Subcutaneous abdominal adipose tissue (tissue), 5 donors: ENCODE measurements at regions not wholly inside any gene's neighbourhood (a gene's known extent, or its start where the extent isn't known, plus 50 kb on each side); places are given as distances from the start of the nearest gene placed in this dataset.

Experiments used
- H3K27ac ChIP-seq: one replicate; pipeline ENCODE4 v1.7.0; 2013; ENCODE audit warnings: low read depth, mild to moderate bottlenecking, inconsistent platforms, low read length, moderate library complexity
- H3K27me3 ChIP-seq, 5 donors: one replicate each; pipeline ENCODE4 v1.7.0; 2013; ENCODE audit warnings: low read length in 5 of 5, inconsistent platforms in 1 of 5; ENCODE audit not compliant: control insufficient read depth in 5 of 5, insufficient read depth in 4 of 5
- H3K36me3 ChIP-seq, 5 donors: one replicate each; pipeline ENCODE4 v1.7.0; 2013; ENCODE audit warnings: low read length in 5 of 5; ENCODE audit not compliant: control insufficient read depth in 5 of 5, insufficient read depth in 5 of 5
- H3K4me1 ChIP-seq, 5 donors: one replicate each; pipeline ENCODE4 v1.7.0; 2013; ENCODE audit warnings: low read length in 5 of 5, mild to moderate bottlenecking in 3 of 5, moderate library complexity in 1 of 5; ENCODE audit not compliant: control insufficient read depth in 5 of 5, insufficient read depth in 5 of 5
- H3K4me3 ChIP-seq, 5 donors: one replicate each; pipeline ENCODE4 v1.7.0; 2013; ENCODE audit warnings: low read length in 5 of 5, low read depth in 1 of 5
- H3K9ac ChIP-seq, 5 donors: one replicate each; pipeline ENCODE4 v1.7.0; 2013; ENCODE audit warnings: low read length in 5 of 5, mild to moderate bottlenecking in 4 of 5, moderate library complexity in 3 of 5
- H3K9me3 ChIP-seq, 5 donors: one replicate each; pipeline ENCODE4 v1.7.0; 2013; ENCODE audit warnings: low read length in 5 of 5; ENCODE audit not compliant: control insufficient read depth in 5 of 5
- donor health status: healthy.
- donor health status: healthy.
- donor health status: healthy.
- donor health status: healthy.
- donor health status: healthy.

DNA sequence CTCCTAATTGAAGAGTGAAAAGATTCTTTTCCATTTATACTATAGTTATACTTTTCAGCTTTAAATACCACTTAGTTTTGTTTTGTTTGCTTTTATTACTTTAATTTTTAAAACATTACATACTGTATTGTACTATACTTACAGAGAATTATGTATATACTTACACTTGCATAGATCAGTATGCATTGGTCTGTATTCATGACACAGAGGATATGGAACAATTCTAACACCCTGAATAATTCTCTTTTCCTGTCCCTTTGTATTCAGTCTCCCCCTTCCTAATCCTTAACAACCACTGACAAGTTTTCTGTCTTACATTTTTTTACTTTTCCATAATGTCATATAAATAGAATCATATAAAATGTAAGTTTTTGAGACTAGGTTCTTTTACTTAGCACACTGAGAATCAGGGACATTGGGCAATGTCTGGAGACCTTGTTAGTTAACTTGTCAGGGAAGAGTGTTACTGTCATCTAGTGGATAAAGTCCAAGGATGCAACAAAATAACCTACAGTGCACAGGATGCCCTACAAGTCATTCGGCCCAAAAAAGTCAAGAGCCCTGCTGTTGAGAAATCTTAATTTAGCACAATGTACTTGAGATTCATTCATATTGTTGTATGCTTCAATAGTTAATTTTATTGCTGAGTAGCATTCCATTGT is 95.7 kb upstream of the MCTP2 start:
- Histone ChIP-seq H3K4me1 (no peaks in the 10 kb centered on the region), H3K36me3 (no peaks in the 10 kb centered on the region), H3K9ac (no peak overlapping the region), H3K27ac (no peak overlapping the region), H3K9me3 (peaks cover 0 to 6% (median 0%) of the 10 kb centered on the region in 5 donors), H3K27me3 (peaks cover 0 to 6% (median 0%) of the 10 kb centered on the region in 5 donors), H3K4me3 (no peak overlapping the region)

DNA sequence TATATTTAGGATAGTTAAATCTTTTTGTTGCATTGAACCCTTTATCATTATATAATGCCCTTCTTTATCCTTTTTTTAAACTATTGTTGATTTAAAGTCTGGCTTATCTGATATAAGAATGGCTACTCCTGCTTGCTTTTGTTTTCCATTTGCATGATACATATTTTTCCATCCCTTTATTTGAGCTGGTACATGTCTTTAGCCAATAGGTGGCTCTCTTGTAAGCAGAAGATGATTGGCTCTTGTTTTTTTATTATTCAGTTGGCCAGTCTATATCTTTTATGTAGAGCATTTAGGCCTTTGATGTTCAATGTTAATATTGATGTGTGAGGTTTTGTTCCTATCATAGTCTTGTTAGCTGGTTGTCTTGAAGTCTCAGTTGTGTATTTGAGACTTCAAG is 99.5 kb upstream of the MCTP2 start:
- peaks cover 0 to 6% (median 0%) of the 10 kb centered on the region in 5 donors for H3K9me3 ChIP-seq

GRCh38 chr15:94130504-94130903 is 100.9 kb upstream of the MCTP2 start:
- no peak overlapping the region for H3K9ac ChIP-seq
- H3K4me1 ChIP-seq = no peaks in the 10 kb centered on the region
- H3K9me3 ChIP-seq = peaks cover 0 to 6% (median 0%) of the 10 kb centered on the region in 5 donors
- no peak overlapping the region for H3K4me3 ChIP-seq
- no peaks in the 10 kb centered on the region for H3K36me3 ChIP-seq
- H3K27me3 ChIP-seq = peaks cover 0 to 6% (median 0%) of the 10 kb centered on the region in 5 donors
- H3K27ac ChIP-seq = no peak overlapping the region

More for the DNA sequence above, 99.5 kb upstream of the MCTP2 start:
- Histone ChIP-seq H3K4me3 (no peak overlapping the region), H3K27me3 (peaks cover 0 to 6% (median 0%) of the 10 kb centered on the region in 5 donors), H3K36me3 (no peaks in the 10 kb centered on the region), H3K4me1 (no peaks in the 10 kb centered on the region), H3K27ac (no peak overlapping the region), H3K9ac (no peak overlapping the region)

GRCh38 chr15:94127006-94127405 is 104.4 kb upstream of the MCTP2 start:
- Histone ChIP-seq H3K27me3 (no peaks in the 10 kb centered on the region), H3K27ac (no peak overlapping the region), H3K4me3 (no peak overlapping the region), H3K4me1 (peaks cover 0 to 4% (median 0%) of the 10 kb centered on the region in 5 donors), H3K36me3 (no peaks in the 10 kb centered on the region), H3K9ac (no peak overlapping the region), H3K9me3 (peaks cover 0 to under 1% (median 0%) of the 10 kb centered on the region in 5 donors)

DNA sequence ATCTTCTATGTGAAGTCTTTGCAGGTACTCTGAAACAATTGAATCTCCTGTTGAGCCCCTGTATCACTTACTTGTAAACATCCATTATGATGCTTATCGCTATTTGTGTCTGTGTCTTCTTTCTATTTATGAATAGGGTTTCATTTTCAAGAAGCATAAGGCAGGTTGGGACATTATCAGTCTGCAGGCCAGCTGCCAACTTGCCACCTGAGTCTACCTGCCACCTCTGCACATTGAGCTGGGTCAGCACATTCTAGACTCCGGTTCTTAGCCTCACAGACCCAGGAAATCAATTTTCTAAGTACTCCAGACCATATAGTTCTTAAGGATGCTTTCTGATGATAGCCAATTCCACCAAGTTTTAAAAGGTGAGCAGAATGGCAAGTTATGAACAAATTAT is 105.7 kb upstream of the MCTP2 start:
- no peaks in the 10 kb centered on the region for H3K27me3 ChIP-seq
- no peak overlapping the region for H3K27ac ChIP-seq
- H3K4me1 ChIP-seq = peaks cover 0 to 4% (median 0%) of the 10 kb centered on the region in 5 donors
- no peak overlapping the region for H3K9ac ChIP-seq
- H3K36me3 ChIP-seq = no peaks in the 10 kb centered on the region
- no peaks in the 10 kb centered on the region for H3K9me3 ChIP-seq
- no peak overlapping the region for H3K4me3 ChIP-seq

- Histone ChIP-seq H3K9me3 (no peaks in the 10 kb centered on the region), H3K36me3 (no peaks in the 10 kb centered on the region), H3K4me1 (peaks cover 0 to 4% (median 0%) of the 10 kb centered on the region in 5 donors), H3K27ac (no peak overlapping the region), H3K9ac (no peak overlapping the region), H3K27me3 (no peaks in the 10 kb centered on the region), H3K4me3 (no peak overlapping the region)
Measured at GRCh38 chr15:94125156-94125555, 106.2 kb upstream of the MCTP2 start.

GRCh38 chr15:94122516-94122915 is 108.8 kb upstream of the MCTP2 start:
- no peak overlapping the region for H3K4me3 ChIP-seq
- H3K4me1 ChIP-seq = peaks cover 0 to 10% (median 4%) of the 10 kb centered on the region in 5 donors
- H3K27me3 ChIP-seq = no peaks in the 10 kb centered on the region
- H3K9me3 ChIP-seq = no peaks in the 10 kb centered on the region
- H3K36me3 ChIP-seq = no peaks in the 10 kb centered on the region
- no peak overlapping the region for H3K27ac ChIP-seq
- no peak overlapping the region for H3K9ac ChIP-seq

DNA sequence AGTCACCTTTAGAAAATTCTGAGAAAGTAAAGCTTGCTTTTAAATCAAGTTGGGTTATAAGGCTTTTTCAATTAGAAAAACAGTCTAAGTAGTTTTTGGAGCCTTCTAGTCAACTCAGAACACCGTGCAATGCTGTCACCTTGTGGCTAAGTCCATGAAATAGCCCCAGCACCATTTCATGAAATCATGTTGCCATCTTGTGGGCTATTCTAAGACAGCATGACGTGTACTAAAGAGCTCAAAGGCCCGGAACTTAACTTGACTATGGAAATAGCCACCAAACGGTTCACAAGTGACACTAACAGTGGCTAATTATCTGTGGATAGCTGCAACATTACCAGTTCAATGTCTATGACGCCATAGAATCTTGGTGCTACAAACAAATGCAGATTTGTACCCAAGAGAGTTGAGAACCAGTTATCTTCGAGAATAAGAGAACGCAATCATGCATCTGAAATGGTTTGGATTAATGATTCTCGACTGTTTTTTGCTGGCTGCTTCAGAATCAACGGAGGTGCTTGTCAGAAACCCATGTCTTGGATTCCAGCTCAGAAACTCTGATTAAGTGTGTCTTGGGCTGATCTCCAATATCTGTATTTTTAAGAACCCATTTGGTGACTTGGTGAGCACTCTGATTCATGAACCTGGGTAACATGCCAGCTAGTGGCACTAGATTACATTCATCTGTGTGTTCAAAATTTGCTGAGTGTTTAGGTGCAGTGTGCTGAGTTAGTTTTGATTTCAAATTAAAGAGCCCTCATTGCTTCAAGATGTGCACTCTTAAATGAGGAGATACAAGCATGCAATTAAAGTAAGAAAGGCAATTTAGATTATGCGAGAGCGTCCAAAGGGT is 111.2 kb upstream of the MCTP2 start:
- peak overlapping the region in 1 of 5 donors; percentile 56 for H3K9ac ChIP-seq

DNA sequence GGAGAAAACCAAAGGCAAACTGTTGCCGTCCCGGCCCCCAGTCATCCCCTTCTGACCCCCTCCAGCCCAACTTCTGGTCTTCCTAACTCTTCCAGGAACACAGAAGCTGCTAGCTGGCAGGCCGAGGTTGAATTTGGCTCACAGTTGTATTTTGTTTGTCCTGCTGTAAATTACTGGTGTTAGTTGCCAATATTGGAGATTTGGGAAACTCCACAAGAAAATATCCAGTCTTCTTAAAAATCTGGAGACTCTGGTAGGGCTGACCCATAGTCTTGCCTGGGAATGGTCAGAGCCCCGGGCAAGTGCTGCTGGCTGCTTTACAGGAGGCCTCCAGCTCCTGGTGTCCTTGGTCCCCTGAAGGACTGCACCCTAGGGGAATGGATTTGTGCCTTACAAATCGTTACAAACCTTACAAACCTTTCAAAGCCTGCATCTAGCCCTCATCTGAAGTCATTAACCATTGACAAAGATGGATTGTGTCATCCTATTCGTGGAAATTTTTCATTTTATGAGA is 112.0 kb upstream of the MCTP2 start:
- no peaks in the 10 kb centered on the region for H3K27me3 ChIP-seq
- H3K9ac ChIP-seq = peak overlapping the region in 2 of 5 donors; percentile 40 to 56
- no peaks in the 10 kb centered on the region for H3K36me3 ChIP-seq
- H3K4me1 ChIP-seq = peaks cover 0 to 7% (median 4%) of the 10 kb centered on the region in 5 donors
- H3K27ac ChIP-seq = peak overlapping the region; percentile 50
- H3K9me3 ChIP-seq = no peaks in the 10 kb centered on the region
- H3K4me3 ChIP-seq = no peak overlapping the region

More for the DNA sequence above, 111.2 kb upstream of the MCTP2 start:
- Histone ChIP-seq H3K27ac (peak overlapping the region; percentile 50), H3K36me3 (no peaks in the 10 kb centered on the region), H3K4me3 (no peak overlapping the region), H3K9me3 (no peaks in the 10 kb centered on the region), H3K4me1 (peaks cover 0 to 10% (median 4%) of the 10 kb centered on the region in 5 donors), H3K27me3 (no peaks in the 10 kb centered on the region)
